Inflammatory macrophage (primary cell): ENCODE measurements at regions not wholly inside any gene's neighbourhood (a gene's known extent, or its start where the extent isn't known, plus 50 kb on each side); places are given as distances from the start of the nearest gene placed in this dataset.
"Not testable (repeated sequence)": the region's sequence is repeated elsewhere in the genome, so short reads cannot be mapped to it uniquely, and the experiment has no call there.

ENCODE experiments used
- DNase-seq, 2 donors: peaks; one replicate each; pipeline ENCODE4 v3.0.0-alpha.2; 2020 to 2022

- DNase-seq = peak; percentile 71 to 73
Observed at GRCh38 chr9:124126648-124127646, 115.4 kb downstream of the LHX2 start.

DNA sequence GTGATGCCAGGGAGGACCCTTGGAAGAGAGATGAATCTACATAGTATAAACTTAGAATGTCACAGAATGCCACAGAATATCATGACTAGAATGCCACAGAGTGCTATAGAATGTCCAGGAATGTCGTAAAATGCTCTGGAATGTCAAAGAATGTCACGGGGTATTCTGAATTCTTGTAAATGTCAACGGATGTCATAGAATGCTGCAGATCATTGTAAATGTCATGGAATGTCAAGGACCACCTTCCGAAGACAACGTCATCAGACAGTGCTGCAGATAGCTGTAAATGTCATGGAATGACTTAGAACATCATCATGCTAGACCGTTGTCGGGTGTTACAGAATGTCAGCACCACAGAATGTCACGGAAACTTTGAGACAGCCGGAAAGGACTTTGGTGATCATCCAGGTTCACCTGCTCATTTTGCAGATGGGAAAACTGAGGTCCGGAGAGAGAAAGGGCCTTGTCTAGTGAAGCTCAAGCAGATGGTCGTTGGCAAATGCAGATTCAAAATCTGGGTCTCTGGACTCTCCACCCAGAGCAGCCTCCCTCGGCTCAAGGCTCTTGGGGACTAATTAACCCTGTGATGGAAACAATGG lies 117.1 kb downstream of the LHX2 start:
- no peak for DNase-seq

- DNase-seq = no peak
Observed at GRCh38 chr9:124130277-124131075, 118.9 kb downstream of the LHX2 start.

- not testable (repeated sequence) for DNase-seq
Observed at GRCh38 chr9:124131518-124131917, 120.0 kb downstream of the LHX2 start.

DNA sequence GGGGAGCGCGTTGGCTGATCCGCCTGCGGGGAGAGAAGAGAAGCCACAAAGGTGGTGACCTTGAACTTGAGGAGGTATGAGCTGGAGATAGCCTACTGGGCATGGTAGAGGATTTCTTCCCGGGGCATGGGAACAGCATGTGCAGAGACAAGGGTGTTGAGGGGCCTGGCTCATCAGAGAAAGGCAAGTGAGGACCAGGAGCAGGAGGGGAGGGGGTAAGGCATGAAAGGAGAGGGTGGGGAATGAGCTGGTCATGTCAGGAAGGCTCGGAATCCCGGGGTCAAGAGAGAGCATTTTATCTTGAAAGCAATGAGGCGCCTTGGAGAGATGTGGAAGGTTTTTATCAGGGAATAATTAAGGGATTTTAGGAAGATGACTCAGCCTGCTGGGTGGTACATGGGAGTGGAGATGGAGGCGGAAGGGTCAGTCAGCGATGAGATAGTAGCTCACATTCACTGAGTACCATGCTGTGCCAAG lies 121.1 kb downstream of the LHX2 start:
- DNase-seq = peak in 1 of 2 donors; percentile 7

DNA sequence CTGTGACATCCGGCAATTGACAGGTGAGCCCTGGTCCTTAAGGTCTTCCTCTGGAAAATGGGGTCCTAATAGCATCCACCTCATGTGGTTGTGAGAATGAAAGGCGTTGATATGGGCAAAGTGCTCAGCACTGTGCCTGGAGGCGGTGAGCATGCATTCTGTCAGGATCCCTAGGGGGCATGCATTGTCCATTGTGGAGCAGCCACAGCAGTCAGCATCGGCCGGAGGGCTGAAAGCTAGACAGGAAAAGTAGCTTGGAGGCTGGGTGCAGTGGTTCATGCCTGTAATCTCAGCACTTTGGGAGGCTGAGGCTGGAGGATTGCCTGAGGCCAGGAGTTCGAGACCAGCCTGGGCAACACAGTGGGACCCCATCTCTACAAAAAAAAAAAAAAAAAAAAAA lies 122.2 kb downstream of the LHX2 start:
- peak; percentile 70 to 71 for DNase-seq

DNA sequence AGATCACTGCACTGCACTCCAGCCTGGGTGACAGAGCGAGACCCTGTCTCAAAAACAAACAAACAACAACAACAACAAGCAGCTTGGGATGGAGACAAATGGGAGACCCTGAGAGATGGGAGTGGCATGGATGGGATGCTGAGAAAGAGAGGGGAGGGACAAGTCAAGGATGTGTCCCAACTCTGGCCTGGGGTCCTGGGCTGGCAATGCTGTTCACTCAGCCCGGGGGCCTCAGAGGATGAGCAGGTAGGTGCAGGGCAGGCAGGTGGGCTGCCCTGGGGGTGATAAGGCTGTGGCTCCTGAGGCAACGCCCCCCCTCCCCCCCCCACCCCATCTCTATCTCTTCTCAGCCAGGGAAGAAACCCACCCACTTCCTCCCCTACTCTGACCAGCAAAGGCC lies 123.0 kb downstream of the LHX2 start:
- no peak for DNase-seq

DNA sequence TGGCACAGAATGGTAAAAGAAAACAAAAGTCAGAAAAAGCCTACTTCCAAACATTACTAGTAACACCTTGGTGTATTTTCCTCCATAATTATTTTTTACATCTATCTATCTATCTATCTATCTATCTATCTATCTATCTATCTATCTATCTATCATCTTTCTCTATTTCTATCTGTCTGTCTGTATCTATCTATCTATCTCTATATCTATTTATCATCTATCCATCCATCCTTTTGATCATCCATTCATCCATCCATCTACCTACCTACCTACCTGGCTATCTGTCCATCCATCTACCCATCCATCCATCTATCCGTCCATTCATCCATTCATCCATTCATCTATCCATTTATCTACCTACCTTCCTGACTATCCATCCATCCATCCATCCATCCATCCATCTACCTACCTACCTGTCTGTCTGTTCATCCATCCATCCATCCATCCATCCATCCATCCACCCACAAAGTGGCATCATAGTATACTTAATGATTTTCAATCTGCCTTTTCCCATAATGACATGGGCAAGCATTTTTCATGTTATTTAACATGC lies 121.9 kb upstream of the NEK6 start:
- no peak for DNase-seq

GRCh38 chr9:124137009-124137943 lies 120.5 kb upstream of the NEK6 start:
- DNase-seq = peak in 1 of 2 donors; percentile 38

DNA sequence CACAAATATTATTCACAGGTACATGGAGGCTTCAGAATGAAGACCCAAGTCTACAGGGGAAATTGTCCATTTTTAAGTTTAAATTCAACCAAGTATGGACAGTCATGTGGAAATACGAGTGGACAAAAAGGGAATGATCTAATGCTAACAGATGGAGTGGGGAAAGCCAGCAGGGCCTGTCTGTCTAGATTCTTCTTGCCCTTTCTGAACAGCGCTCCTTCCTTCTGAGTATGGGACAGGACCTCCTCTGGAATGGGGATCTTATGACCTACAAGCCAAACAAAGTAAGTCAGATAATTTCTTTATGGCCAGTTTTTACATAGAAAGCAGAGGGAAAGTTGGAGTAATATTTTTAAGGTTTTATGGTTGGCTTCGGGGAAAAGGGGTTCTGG lies 119.8 kb upstream of the NEK6 start:
- DNase-seq = no peak

DNA sequence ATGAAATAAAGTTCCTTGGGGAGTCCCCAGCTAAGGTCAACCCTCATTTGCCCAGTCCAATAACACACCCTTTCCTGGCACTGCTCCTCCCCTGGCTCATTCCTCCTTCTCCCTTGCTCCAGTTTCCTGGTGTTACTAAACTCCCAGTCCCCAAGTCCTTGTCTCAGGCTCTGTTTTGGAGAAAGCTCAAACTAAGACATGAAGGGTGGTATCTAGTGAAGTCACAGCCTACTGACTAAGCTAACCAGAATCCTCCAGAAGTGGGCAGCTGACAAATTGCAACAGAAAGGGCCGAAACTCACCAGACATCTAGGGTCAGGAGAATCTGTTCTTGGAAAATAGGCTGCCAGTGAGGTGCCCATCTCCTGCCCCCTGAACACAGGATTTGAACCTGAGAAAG lies 118.7 kb upstream of the NEK6 start:
- peak; percentile 78 to 87 for DNase-seq

GRCh38 chr9:124140941-124141568 lies 116.7 kb upstream of the NEK6 start:
- DNase-seq = peak; percentile 62

DNA sequence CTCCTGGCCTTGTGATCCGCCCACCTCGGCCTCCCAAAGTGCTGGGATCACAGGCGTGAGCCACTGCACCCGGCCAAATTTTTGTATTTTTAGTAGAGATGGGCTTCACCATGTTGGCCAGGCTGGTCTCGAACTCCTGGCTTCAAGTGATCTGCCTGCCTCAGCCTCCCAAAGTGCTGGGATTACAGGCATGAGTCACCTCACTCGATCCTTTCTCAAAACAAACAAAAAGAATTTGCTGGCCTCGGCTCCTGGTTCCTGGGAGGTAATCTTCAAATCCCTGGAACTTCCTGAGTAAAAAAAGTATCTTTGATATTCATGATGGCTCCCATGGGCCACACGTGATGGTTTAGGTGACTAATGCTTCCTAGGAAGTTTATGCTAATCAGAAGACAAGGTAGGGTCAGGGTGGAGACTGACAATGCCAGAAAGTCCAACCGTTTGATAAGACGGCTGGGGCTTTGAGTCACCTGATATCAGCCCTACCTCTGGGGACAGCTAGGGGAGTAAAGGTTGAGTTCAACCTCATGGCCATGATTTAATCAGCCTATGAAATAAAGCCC lies 113.1 kb upstream of the NEK6 start:
- DNase-seq = not testable (repeated sequence)

- DNase-seq = peak; percentile 77 to 81
Observed at GRCh38 chr9:124146031-124146561, 111.7 kb upstream of the NEK6 start.

DNA sequence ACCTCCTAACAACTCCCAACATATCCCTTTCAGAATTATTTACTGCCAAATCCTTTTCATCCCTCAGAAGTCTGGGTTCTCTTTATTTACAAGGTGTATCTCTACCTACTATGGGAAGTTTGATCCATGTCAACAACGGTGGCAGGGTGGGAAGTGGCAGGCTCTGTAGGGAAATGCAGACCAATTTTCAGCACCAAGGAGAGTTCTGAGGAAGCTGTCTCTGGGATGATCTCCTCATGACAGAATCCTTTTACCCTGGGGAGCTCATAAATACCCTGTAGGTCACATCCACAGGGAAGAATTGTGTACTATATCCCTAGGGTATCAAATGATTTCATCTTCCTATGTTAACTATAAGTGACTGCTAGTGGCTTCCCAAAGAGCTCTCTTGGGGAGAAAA lies 107.8 kb upstream of the NEK6 start:
- DNase-seq = peak; percentile 9 to 34

DNA sequence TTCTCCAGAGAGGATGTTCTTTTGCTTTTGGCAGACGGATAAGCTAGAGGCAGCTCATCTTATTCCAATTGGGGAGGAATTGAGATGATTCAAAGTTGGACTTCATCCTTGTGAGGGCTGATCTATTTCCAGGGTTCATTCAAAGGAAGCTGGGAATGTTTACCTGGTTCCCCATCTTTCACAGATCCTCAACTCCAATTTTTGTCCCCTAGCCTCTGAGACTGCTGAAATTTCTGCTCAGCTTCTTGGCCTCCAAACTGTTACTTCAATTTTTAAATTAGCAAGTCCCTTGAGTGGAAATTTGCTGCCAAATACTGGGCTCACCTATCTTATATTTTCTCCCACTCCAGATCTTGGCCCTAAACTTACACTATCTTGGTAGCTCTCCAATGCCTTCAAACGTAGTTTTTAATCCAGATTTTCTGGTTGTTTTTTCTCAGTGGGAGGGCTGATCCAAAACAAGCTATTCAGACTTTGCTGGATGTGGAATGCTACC lies 93.9 kb upstream of the NEK6 start:
- DNase-seq = no peak

- DNase-seq = no peak
Observed at GRCh38 chr9:124164811-124165210, 92.9 kb upstream of the NEK6 start.

GRCh38 chr9:124174433-124174832 lies 83.3 kb upstream of the NEK6 start:
- peak; percentile 33 to 36 for DNase-seq

DNA sequence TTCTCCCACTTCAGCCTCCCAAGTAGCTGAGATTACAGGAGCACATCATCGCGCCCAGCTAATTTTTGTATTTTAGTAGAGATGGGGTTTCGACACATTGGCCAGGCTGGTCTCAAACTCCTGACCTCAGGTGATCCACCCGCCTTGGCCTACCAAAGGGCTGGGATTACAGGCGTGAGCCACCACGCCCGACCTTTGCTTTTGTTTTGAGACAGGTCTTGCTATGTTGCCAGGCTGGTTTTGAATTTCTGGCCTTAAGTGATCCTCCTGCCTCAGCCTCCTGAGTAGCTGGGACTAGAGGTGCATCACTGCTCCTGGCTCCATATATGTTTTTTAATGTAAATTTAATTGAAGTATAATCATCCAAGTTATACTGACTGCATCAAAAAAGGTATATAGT lies 80.2 kb upstream of the NEK6 start:
- DNase-seq = not testable (repeated sequence)
